ENCODE measurements at regions not wholly inside any gene's neighbourhood (a gene's known extent, or its start where the extent isn't known, plus 50 kb on each side); places are given as distances from the start of the nearest gene placed in this dataset.
"Not testable (repeated sequence)": the region's sequence is repeated elsewhere in the genome, so short reads cannot be mapped to it uniquely, and the experiment has no call there.

- no peak for DNase-seq
Observed at GRCh38 chr7:17396692-17397091, 98.2 kb downstream of the AHR start.

DNA sequence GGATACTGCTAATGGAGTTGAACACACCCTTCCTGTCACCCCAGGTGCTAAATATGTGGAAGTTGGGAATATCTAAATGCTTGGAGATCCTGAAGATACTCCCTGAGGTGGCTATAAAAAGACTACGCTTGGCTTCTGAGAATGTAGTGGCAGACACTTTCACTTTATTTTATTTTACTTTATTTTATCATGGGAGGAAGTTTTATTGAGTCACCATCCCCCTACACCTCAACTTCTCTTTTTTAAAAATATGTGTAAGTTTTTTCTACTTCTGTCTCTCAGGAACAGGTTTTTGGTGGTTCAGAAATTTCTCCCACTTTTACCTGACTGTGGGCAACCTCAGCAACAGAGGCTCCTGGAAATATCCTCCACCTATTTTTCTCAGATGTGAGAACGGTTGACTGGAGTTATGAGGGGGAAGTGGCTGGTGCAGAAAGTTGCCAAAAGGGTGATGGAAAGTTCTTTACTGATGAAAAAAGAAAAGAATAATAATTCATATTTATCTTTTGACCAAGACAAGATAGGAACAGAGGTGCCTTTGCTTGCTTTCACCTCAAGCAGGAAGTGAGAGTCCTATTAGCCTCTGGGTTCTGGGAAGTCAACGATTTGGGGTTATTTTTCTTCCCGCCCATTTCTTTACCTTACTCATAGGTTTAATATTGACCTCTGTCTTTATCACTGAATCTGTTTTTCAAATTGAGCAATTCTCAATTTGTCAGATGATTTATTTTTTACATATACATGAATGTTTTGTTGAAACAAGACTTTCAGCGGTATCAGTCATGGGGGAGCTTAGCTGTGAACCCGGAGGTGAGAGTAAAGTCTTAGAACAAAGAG, 103.6 kb downstream of the AHR start:
- no peak for DNase-seq

DNA sequence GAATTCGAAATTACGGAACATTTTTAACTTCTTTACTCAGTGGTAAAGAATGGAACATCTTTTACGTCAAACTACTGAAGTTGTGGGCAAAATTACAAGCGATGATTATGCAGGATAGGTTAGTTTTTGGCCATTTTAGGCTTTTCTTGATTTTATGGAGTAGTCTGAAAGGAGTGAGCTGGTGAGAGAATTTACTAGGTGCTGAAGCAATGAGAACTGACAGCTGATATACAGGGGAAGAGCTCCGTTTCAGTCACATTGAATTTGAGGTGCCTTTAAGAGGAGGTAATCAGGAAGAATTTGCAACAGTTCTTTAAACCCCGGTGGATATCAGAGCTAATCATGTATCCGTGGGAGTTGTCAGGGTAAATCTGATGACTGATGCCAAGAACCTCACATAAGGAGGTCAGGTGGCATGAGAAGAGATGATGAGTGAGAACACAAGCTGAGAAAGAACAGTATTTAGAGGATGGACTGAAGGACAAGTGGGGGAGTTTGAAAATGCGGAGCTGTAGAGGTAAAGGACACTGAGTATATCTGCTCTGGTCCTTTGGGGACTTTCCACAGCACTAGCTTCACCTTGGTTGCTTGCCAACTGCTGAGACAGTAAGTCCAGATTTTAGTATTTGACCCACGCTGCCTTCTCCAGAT, 104.3 kb downstream of the AHR start:
- DNase-seq = peak; percentile 43

DNA sequence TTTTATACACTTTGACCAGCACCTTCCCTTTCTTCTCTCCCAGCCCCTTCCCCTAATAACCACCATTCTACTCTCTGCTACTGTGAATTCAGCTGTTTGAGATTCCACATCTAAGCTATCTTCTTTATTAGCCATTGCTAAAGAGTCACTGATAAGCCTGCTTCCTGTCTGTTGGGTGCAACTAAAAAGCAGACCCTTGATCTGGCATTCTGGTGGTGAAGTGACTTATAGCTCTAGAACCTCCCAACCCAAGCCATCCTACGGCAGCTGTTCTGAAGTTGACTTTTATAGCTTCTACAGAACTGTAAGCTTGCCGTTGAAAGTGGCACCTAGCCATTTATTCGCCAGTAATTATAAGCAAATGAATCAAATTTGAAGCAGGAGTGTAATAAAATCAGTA, 105.6 kb downstream of the AHR start:
- DNase-seq = no peak

DNA sequence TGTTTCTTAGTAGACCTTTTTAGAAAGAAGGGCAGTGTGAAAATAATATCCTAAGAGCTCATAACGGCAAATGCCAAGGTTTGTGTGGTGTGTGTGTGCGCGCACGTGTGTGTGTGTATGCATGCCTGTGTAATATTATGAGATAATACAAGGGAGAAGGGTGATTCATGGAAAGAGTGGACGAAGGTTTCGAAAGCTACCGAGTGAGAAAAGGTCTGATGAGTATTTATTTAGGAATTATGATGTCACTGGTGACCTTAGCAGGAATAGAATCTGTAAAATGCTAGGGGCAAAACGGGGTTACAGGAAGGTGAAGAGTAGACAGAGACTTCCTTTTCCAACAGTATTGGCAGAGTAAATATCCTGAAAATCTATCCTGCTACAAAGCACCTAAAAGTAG, 107.3 kb downstream of the AHR start:
- no peak for DNase-seq

GRCh38 chr7:17406738-17407137, 108.3 kb downstream of the AHR start:
- DNase-seq = no peak

DNA sequence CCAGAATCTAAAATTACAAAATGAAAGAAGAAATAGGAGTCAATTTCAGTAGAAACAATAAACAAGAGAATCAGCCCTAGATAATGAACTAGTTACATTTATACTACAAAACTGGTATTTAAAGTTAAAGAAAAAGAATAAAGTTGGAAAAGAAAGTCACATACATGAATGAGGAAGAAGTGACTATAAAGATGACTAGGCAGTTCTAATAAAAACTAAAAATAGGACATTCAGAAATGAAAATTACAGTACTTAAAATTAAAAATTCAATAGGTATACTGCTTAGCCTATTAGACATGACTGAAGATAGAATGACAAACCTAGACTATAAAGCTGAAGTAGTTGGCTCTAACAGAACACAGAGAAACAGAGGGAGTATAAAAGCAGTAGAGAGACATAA, 108.8 kb downstream of the AHR start:
- no peak for DNase-seq

- no peak for DNase-seq
Observed at GRCh38 chr7:17408245-17408903, 109.9 kb downstream of the AHR start.

DNA sequence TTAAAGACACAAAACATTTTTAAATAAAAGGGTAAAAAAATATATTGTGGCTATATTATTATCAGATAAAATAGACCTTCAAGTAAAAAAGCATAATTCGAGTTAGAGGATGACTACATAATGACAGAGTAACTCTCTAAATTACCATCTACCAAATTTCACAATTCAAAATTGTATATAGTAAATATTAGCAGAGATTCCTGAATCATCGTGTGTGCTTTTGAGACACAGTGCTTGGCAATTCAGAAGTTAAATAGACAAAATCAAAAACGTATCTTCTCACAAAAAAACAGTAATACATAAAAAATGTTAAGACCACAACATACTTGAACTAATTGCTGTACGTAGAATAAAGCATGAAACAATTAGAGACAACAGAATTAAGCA, 110.4 kb downstream of the AHR start:
- DNase-seq = no peak

GRCh38 chr7:17411922-17412321, 113.5 kb downstream of the AHR start:
- no peak for DNase-seq

- DNase-seq = no peak
Observed at GRCh38 chr7:17412883-17413282, 114.4 kb downstream of the AHR start.

DNA sequence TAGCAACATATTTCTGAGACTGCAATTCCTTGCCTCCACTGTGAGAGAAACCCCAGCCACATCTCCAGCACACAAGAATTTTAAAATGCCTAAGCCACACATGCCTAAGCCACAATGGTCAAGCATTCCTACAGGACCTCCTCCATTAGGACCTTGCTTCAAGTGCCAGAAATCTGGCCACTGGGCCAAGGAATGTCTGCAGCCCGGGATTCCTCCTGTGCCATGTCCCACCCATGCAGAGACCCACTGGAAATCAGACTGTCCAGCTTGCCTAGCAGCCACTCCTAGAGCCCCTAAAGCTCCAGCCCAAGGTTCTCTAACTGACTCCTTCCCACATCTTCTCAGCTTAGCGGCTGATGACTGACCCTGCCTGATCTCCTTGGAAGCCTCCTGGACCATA, 117.5 kb downstream of the AHR start:
- DNase-seq = no peak

GRCh38 chr7:17420308-17421015, 122.0 kb downstream of the AHR start:
- not testable (repeated sequence) for DNase-seq

- DNase-seq = no peak
Observed at GRCh38 chr7:17421941-17422340, 123.5 kb downstream of the AHR start.

DNA sequence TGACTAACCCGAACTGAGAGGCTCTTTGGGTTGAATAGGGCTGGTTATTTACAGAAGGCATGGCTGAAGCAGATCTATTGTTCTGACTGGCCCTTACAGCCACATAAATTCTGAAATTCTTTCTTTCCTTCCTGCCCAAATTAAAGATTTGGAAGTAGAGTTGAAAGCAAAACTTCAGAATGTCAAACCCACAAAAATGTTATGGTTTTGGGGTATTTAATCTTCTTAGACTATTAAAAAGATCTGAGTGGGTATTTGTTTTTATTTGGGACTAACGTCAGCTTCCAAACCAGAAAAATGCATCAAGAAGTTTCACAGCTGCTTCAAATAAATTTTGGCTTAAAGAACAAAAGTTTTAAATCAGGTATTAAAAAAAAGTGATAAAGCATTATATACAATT, 124.5 kb downstream of the AHR start:
- no peak for DNase-seq

DNA sequence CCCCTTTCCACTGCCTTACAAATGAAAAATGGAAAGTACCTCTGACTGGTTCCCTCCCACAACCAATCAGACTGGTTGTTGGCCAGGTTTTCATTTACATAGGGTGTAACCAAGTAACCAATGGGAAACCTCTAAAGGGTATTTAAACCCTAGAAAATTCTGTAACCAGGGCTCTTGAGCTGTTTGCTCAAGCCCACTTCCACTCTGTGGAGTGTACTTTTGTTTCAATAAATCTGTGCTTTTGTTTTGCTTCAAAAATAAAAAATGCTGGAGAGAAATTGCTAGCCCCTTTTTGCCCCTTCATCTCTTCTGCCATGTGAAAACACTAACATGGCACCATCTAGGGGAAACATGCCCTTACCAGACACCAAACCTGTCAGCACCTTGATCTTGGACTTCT, 129.5 kb downstream of the AHR start:
- DNase-seq = no peak

- DNase-seq = no peak
Observed at GRCh38 chr7:17429579-17429978, 131.1 kb downstream of the AHR start.

GRCh38 chr7:17432793-17433192, 134.3 kb downstream of the AHR start:
- no peak for DNase-seq

DNA sequence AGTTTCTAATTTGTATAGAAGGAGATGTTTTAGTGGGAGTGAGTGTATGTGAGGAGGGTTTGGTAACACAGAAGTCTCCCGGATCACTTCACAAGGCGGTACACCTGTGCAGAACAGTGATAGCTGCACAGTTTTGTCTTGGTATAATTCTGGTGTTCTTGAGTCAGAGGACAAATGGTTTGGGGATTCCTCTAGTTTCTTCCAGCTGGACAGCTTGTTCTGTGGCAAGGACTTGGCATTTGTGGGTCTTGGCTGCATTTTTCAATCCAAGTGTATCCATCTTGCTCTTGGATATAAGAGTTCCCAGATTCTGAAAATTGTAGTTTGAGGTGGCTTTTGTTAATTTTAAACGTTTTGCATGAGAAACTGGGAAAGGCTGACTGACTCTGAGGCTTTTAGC, 135.7 kb downstream of the AHR start:
- no peak for DNase-seq

- no peak for DNase-seq
Observed at GRCh38 chr7:17434841-17435692, 136.6 kb downstream of the AHR start.

DNA sequence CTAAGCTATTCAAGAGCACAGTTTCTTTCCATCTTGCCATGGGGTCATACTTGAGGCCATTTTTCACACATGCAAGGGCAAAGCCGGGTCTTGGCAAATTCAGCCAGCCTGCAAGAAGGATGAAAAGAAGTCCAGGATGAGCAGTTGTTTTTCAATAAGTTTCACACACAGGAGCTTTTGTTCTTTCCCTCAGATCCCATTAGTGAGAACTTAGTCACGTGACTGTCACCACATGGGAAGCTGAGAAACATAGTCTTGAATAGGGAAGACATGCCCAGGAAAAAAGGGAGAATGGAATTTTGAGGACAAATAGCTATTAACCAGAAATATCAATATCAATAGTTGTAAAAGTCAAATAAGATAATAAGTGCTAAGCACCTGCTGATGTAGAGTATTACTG, 137.7 kb downstream of the AHR start:
- DNase-seq = no peak

DNA sequence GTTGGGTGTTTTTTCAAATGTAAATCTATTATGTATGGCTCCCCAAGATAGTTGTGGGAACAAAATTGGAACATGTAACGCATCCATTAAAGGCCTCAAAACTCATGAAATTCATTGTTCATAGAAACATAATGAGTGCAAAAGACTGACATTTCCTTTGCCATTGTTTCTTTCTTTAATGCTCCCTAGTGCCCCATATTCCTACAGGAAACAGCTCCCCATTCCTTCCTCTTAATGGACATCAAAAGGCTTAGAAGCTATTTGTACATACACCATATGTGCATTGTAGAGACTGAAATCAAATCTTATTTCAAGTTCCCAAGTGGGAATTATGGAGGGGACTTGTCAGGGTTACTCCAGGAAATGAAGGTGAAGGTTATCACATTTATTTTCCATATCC, 139.1 kb downstream of the AHR start:
- DNase-seq = no peak
